ENCODE measurements at regions not wholly inside any gene's neighbourhood (a gene's known extent, or its start where the extent isn't known, plus 50 kb on each side); places are given as distances from the start of the nearest gene placed in this dataset.
A peak's percentile ranks its signal among the peaks of the same experiment; 100 is the strongest.

DNA sequence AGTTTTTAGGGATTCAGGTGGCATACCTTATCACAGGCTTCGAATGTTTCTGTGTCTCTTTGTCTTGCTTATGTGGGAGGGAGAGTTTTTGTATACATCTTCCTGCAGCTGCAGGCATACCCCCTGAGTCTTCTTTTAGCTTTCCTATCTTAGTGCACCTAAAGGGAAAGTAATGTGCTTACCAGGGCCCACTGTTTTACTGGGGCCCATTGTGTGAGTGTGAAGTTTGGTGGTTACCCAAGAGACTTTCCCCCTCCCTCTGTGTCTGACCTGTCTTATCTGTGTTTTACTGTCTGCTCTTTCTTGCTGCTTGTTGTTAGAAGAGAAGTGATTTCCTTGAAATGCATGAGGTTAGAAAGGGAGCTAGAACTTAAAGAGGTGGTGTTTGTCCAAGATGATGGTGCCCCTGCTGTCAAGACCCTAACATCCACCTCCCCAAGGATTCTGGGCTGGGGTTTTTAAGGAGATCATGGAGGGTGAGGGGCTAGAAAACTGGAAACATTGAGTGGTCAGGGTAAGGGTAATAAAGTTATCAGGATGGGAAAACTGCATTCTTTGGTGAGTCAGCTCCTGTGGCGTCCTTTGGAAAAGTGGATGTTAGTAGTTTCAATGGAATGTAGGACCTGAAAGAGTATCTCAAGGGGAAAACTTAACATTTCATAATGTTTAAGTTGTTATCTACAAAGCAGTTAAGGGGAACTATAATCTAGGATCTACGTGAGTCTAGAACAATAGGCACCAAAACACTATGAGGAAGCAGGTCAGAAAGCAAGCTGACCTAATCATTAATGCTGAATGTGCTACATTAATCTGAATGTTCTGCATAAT lies 583.5 kb upstream of the TUSC1 start:
- no peak overlapping the region for H3K4me3 ChIP-seq
- H3K36me3 ChIP-seq (ENCODE audit: control insufficient read depth in 4 of 4, insufficient read depth in 4 of 4, low read length in 4 of 4), result no peaks in the 10 kb centered on the region
- H3K9ac ChIP-seq (ENCODE audit: insufficient read depth in 1 of 2, low read length in 2 of 2), result no peak overlapping the region
- 64 to 67% methylated on average over 3 of the region's 3 CpGs for WGBS, 2 donors
- H3K4me1 ChIP-seq (ENCODE audit: control insufficient read depth in 5 of 5, insufficient read depth in 5 of 5, low read length in 5 of 5), result no peaks in the 10 kb centered on the region
- H3K27me3 ChIP-seq (ENCODE audit: control insufficient read depth in 3 of 3, insufficient read depth in 3 of 3, low read length in 2 of 3), result no peaks in the 10 kb centered on the region
- DNase-seq (no peak), ATAC-seq (ENCODE audit: insufficient read depth, low FRiP score) (peak; percentile 21)
- TF ChIP-seq, protein P1, sequence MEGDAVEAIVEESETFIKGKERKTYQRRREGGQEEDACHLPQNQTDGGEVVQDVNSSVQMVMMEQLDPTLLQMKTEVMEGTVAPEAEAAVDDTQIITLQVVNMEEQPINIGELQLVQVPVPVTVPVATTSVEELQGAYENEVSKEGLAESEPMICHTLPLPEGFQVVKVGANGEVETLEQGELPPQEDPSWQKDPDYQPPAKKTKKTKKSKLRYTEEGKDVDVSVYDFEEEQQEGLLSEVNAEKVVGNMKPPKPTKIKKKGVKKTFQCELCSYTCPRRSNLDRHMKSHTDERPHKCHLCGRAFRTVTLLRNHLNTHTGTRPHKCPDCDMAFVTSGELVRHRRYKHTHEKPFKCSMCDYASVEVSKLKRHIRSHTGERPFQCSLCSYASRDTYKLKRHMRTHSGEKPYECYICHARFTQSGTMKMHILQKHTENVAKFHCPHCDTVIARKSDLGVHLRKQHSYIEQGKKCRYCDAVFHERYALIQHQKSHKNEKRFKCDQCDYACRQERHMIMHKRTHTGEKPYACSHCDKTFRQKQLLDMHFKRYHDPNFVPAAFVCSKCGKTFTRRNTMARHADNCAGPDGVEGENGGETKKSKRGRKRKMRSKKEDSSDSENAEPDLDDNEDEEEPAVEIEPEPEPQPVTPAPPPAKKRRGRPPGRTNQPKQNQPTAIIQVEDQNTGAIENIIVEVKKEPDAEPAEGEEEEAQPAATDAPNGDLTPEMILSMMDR (IDR thresholded peaks at IDR 0.05; ENCODE audit: control extremely low read depth, extremely low read depth), result no peak
- H3K27ac ChIP-seq (ENCODE audit: low read depth in 1 of 2, low read length in 1 of 2), result no peak overlapping the region
- no peaks in the 10 kb centered on the region for H3K9me3 ChIP-seq (ENCODE audit: control insufficient read depth in 4 of 4, insufficient read depth in 3 of 4, low read length in 3 of 4)

DNA sequence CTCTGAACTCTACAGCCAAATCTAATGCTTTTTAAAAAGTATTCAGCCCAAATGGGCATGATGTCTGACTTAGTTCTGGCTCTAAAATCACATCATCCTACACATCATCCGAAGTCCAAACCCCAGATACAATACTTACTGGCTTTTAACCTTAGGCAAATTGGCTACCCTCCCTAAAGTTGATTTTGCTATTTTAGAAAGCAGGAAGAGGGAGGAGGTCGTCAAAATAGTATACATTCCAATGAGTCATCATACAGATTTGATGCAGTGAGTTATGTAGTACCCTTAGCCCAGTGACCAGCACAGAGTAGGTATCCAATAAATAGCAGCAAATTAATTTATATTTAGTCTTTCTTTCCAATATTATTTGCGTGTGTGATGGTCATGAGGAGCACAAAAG lies 582.0 kb upstream of the TUSC1 start:
- Histone ChIP-seq H3K27ac (ENCODE audit: low read depth in 1 of 2, low read length in 1 of 2) (no peak overlapping the region), H3K9ac (ENCODE audit: insufficient read depth in 1 of 2, low read length in 2 of 2) (no peak overlapping the region), H3K4me3 (no peak overlapping the region), H3K9me3 (ENCODE audit: control insufficient read depth in 4 of 4, insufficient read depth in 3 of 4, low read length in 3 of 4) (no peaks in the 10 kb centered on the region), H3K27me3 (ENCODE audit: control insufficient read depth in 3 of 3, insufficient read depth in 3 of 3, low read length in 2 of 3) (no peaks in the 10 kb centered on the region), H3K36me3 (ENCODE audit: control insufficient read depth in 4 of 4, insufficient read depth in 4 of 4, low read length in 4 of 4) (no peaks in the 10 kb centered on the region), H3K4me1 (ENCODE audit: control insufficient read depth in 5 of 5, insufficient read depth in 5 of 5, low read length in 5 of 5) (no peaks in the 10 kb centered on the region)
- TF ChIP-seq, protein P1 (IDR thresholded peaks at IDR 0.05; ENCODE audit: control extremely low read depth, extremely low read depth), result no peak
- ATAC-seq (ENCODE audit: insufficient read depth, low FRiP score) (no peak), DNase-seq (no peak)
- 55 to 69% methylated on average over 3 of the region's 3 CpGs for WGBS, 2 donors

GRCh38 chr9:26247861-26248260 lies 569.6 kb upstream of the TUSC1 start:
- DNase-seq, result no peak
- no peak overlapping the region for H3K4me3 ChIP-seq
- H3K27me3 ChIP-seq (ENCODE audit: control insufficient read depth in 3 of 3, insufficient read depth in 3 of 3, low read length in 2 of 3), result no peaks in the 10 kb centered on the region
- H3K36me3 ChIP-seq (ENCODE audit: control insufficient read depth in 4 of 4, insufficient read depth in 4 of 4, low read length in 4 of 4), result no peaks in the 10 kb centered on the region
- peaks cover 0 to 2% (median 0%) of the 10 kb centered on the region in 4 donors for H3K9me3 ChIP-seq (ENCODE audit: control insufficient read depth in 4 of 4, insufficient read depth in 3 of 4, low read length in 3 of 4)
- TF ChIP-seq, protein P1 (IDR thresholded peaks at IDR 0.05; ENCODE audit: control extremely low read depth, extremely low read depth), result no peak
- ATAC-seq (ENCODE audit: insufficient read depth, low FRiP score), result no peak
- H3K9ac ChIP-seq (ENCODE audit: insufficient read depth in 1 of 2, low read length in 2 of 2), result no peak overlapping the region
- 93 to 100% methylated on average over 1 of the region's 1 CpG for WGBS, 2 donors
- H3K4me1 ChIP-seq (ENCODE audit: control insufficient read depth in 5 of 5, insufficient read depth in 5 of 5, low read length in 5 of 5), result no peaks in the 10 kb centered on the region
- H3K27ac ChIP-seq (ENCODE audit: low read depth in 1 of 2, low read length in 1 of 2), result no peak overlapping the region

All from lung (tissue), 11 donors.